GM23338 (cell line): ENCODE measurements at regions not wholly inside any gene's neighbourhood (a gene's known extent, or its start where the extent isn't known, plus 50 kb on each side); places are given as distances from the start of the nearest gene placed in this dataset.

Experiments used
- CREB1 ChIP-seq: fragments of 250-450 bp; sonication (Bioruptor Pico); IDR thresholded peaks from 2 replicates; pipeline ENCODE4 v1.5.0; 2020; ENCODE audit warnings: low read depth, mild to moderate bottlenecking, moderate library complexity
- CTCF ChIP-seq, 2 experiments: fragments of 200-600 bp in 1 of 2; sonication (generic) in 1 of 2; conservative IDR thresholded peaks; 2 replicates each; pipeline versions ENCODE4 v1.5.1 to v1.6.1; 2016 to 2017; ENCODE audit warnings: antibody characterized with exemption in 2 of 2, low read depth in 2 of 2, mild to moderate bottlenecking in 2 of 2, moderate library complexity in 1 of 2
- ETS1 ChIP-seq: IDR thresholded peaks from 2 replicates; pipeline ENCODE4 v1.6.1; 2016; ENCODE audit warnings: antibody characterized with exemption
- EZH2 ChIP-seq: fragments of 200-600 bp; sonication (generic); IDR thresholded peaks from one replicate; pipeline ENCODE4 v1.8.0; 2017; ENCODE audit warnings: antibody characterized with exemption, mild to moderate bottlenecking, low read depth; ENCODE audit not compliant: unreplicated experiment
- EZH2phosphoT487 ChIP-seq: fragments of 200-600 bp; sonication (generic); IDR thresholded peaks from one replicate; pipeline ENCODE4 v1.8.1; 2018; ENCODE audit warnings: antibody characterized with exemption; ENCODE audit not compliant: unreplicated experiment
- JUNB ChIP-seq: IDR thresholded peaks from one replicate; pipeline ENCODE4 v1.6.1; 2016; ENCODE audit warnings: antibody characterized with exemption; ENCODE audit not compliant: unreplicated experiment
- NANOG ChIP-seq: IDR thresholded peaks from 2 replicates; pipeline ENCODE4 v1.6.1; 2016; ENCODE audit warnings: antibody characterized with exemption, borderline replicate concordance
- POLR2AphosphoS5 ChIP-seq: IDR thresholded peaks from 2 replicates; pipeline ENCODE4 v1.6.1; 2016; ENCODE audit warnings: antibody characterized with exemption, low read depth
- REST ChIP-seq: IDR thresholded peaks from one replicate; pipeline ENCODE4 v1.6.1; 2018; ENCODE audit warnings: antibody characterized with exemption; ENCODE audit not compliant: unreplicated experiment
- STAT1 ChIP-seq: IDR thresholded peaks from one replicate; pipeline ENCODE4 v1.6.1; 2016; ENCODE audit warnings: antibody characterized with exemption; ENCODE audit not compliant: unreplicated experiment
- ZNF114 ChIP-seq: fragments of 250-450 bp; sonication (Bioruptor Pico); IDR thresholded peaks from 2 replicates; pipeline ENCODE4 v1.5.0; 2020; ENCODE audit warnings: mild to moderate bottlenecking, moderate library complexity
- ZNF331 ChIP-seq: fragments of 250-450 bp; sonication (Bioruptor Pico); IDR thresholded peaks from 2 replicates; pipeline ENCODE4 v1.5.0; 2020; ENCODE audit warnings: low read depth, mild to moderate bottlenecking, moderate library complexity
- ZNF462 ChIP-seq: fragments of 250-450 bp; sonication (Bioruptor Pico); IDR thresholded peaks from 2 replicates; pipeline ENCODE4 v1.5.0; 2020; ENCODE audit warnings: mild to moderate bottlenecking, moderate library complexity

GRCh38 chr18:8496186-8496585 lies 113.1 kb upstream of the RAB12 start:
- no peak for TF ChIP-seq CTCF (conservative IDR thresholded peaks at IDR 0.05; ENCODE audit: low read depth in 2 of 2)
- no peak for TF ChIP-seq REST
- TF ChIP-seq POLR2AphosphoS5: no peak
- no peak for TF ChIP-seq EZH2
- no peak for TF ChIP-seq EZH2phosphoT487
- TF ChIP-seq STAT1: no peak
- TF ChIP-seq NANOG: no peak
- no peak for TF ChIP-seq ZNF331 (CRISPR knock-in tag)
- TF ChIP-seq JUNB: no peak
- TF ChIP-seq ZNF114: no peak
- TF ChIP-seq ETS1: no peak
- no peak for TF ChIP-seq CREB1 (CRISPR knock-in tag)
- no peak for TF ChIP-seq ZNF462 (CRISPR knock-in tag)
